ENCODE measurements at regions not wholly inside any gene's neighbourhood (a gene's known extent, or its start where the extent isn't known, plus 50 kb on each side); places are given as distances from the start of the nearest gene placed in this dataset.

DNA sequence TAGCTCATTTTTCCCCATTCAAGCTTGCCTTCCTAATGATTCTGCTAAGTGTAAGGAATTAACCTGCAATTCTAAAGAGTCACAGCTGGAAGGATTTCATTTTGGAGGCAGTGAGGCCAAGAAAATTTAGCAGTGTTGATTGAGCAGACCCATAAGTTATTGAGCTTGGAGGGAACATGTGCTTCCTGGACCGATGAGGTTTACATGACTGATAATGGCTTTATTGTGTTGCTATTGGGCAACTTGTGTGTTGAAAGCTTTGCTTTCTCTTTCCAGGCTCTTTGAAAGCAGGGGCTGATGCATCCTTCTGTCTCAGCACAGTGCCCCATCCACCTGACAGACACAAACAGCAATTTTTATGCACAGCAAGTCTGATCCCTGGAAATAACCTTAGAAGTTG lies 398.9 kb upstream of the PCSK5 start:
- TF ChIP-seq CTCF (IDR thresholded peaks at IDR 0.05) (no peak), POLR2A (IDR thresholded peaks at IDR 0.05) (no peak)

Measured in testis (tissue), 2 donors.